HL-60 (cell line): ENCODE measurements at regions not wholly inside any gene's neighbourhood (a gene's known extent, or its start where the extent isn't known, plus 50 kb on each side); places are given as distances from the start of the nearest gene placed in this dataset.
A peak's percentile ranks its signal among the peaks of the same experiment; 100 is the strongest.

Experiments
- DNase-seq, 2 experiments: peaks; one replicate each; pipeline ENCODE4 v3.0.0-alpha.2; 2010 to 2020; ENCODE audit warnings: low read depth in 1 of 2, low spot score in 1 of 2
- H3K27ac ChIP-seq: fragments of 250-450 bp; sonication (Bioruptor Pico); replicated peaks from 2 replicates; pipeline ENCODE4 v1.5.1; 2020; ENCODE audit warnings: mild to moderate bottlenecking, moderate library complexity
- H3K27me3 ChIP-seq: fragments of 250-450 bp; sonication (Bioruptor Pico); 2 replicates; pipeline ENCODE4 v1.5.1; 2021; ENCODE audit warnings: mild to moderate bottlenecking, moderate library complexity; ENCODE audit not compliant: insufficient read depth, poor library complexity, severe bottlenecking
- H3K4me3 ChIP-seq: replicated peaks from 2 replicates; pipeline ENCODE4 v1.5.1; 2011; ENCODE audit warnings: mild to moderate bottlenecking, control low read depth, low read length; ENCODE audit not compliant: insufficient read depth
- CTCF ChIP-seq: IDR thresholded peaks from one replicate; pipeline ENCODE4 v1.5.1; 2011; ENCODE audit warnings: low read length, control low read depth, inconsistent platforms; ENCODE audit not compliant: insufficient read depth
- GABPA ChIP-seq: IDR thresholded peaks from 2 replicates; pipeline ENCODE4 v1.6.1; 2012; ENCODE audit warnings: low read depth
- POLR2AphosphoS5 ChIP-seq: IDR thresholded peaks from 2 replicates; pipeline ENCODE4 v1.6.1; 2012; ENCODE audit warnings: low read depth
- REST ChIP-seq: IDR thresholded peaks from 2 replicates; pipeline ENCODE4 v1.6.1; 2012; ENCODE audit warnings: low read depth; ENCODE audit not compliant: insufficient replicate concordance
- SPI1 ChIP-seq: IDR thresholded peaks from 2 replicates; pipeline ENCODE4 v1.6.1; 2012; ENCODE audit warnings: low read depth, mild to moderate bottlenecking, borderline replicate concordance

GRCh38 chr18:26667046-26667445, 118.7 kb upstream of the KCTD1 start:
- no peak overlapping the region for H3K27ac ChIP-seq
- no peak for DNase-seq
- H3K27me3 ChIP-seq: peaks cover 6% of the 10 kb centered on the region
- H3K4me3 ChIP-seq: no peak overlapping the region
- TF ChIP-seq POLR2AphosphoS5 (no peak), REST (no peak), SPI1 (no peak), GABPA (no peak), CTCF (no peak)

- Histone ChIP-seq H3K27me3 (peaks cover 22% of the 10 kb centered on the region), H3K27ac (no peak overlapping the region), H3K4me3 (no peak overlapping the region)
- DNase-seq: no peak
- TF ChIP-seq GABPA (no peak), CTCF (no peak)
Observed at GRCh38 chr18:26662996-26663395, 114.6 kb upstream of the KCTD1 start.

GRCh38 chr18:26657631-26658581, 109.6 kb upstream of the KCTD1 start:
- Histone ChIP-seq H3K27me3 (peaks cover 59% of the 10 kb centered on the region), H3K27ac (no peak overlapping the region), H3K4me3 (peak overlapping the region; percentile 53)
- no peak for DNase-seq
- TF ChIP-seq GABPA (no peak), REST (no peak), SPI1 (no peak), POLR2AphosphoS5 (no peak), CTCF (no peak)
